NCI-H774 (cell line): ENCODE measurements at regions not wholly inside any gene's neighbourhood (a gene's known extent, or its start where the extent isn't known, plus 50 kb on each side); places are given as distances from the start of the nearest gene placed in this dataset.
A peak's percentile ranks its signal among the peaks of the same experiment; 100 is the strongest.
"Not testable (repeated sequence)": the region's sequence is repeated elsewhere in the genome, so short reads cannot be mapped to it uniquely, and the experiment has no call there.

Source experiments
- DNase-seq: peaks from one replicate; lab custom pipeline; 2025; lab: John Stamatoyannopoulos, UW

GRCh38 chr11:109939166-109939810, 153.9 kb upstream of the ZC3H12C start:
- peak; percentile 85 for DNase-seq

- no peak for DNase-seq
These were observed 152.4 kb upstream of the ZC3H12C start for GRCh38 chr11:109940816-109941215.

GRCh38 chr11:109945626-109946321, 147.4 kb upstream of the ZC3H12C start:
- DNase-seq, result no peak

GRCh38 chr11:109946322-109946846, 146.8 kb upstream of the ZC3H12C start:
- DNase-seq, result peak; percentile 77

GRCh38 chr11:109954534-109954933, 138.7 kb upstream of the ZC3H12C start:
- DNase-seq, result no peak

- no peak for DNase-seq
These were observed 136.9 kb upstream of the ZC3H12C start for GRCh38 chr11:109956124-109956793.

- no peak for DNase-seq
These were observed 136.2 kb upstream of the ZC3H12C start for GRCh38 chr11:109957000-109957399.

- DNase-seq, result no peak
These were observed 135.6 kb upstream of the ZC3H12C start for GRCh38 chr11:109957601-109958000.

GRCh38 chr11:109958131-109958820, 134.9 kb upstream of the ZC3H12C start:
- DNase-seq, result no peak

GRCh38 chr11:109958821-109959166, 134.4 kb upstream of the ZC3H12C start:
- DNase-seq, result no peak

- no peak for DNase-seq
These were observed 132.4 kb upstream of the ZC3H12C start for GRCh38 chr11:109960831-109961230.

- no peak for DNase-seq
These were observed 131.9 kb upstream of the ZC3H12C start for GRCh38 chr11:109961261-109961660.

- no peak for DNase-seq
These were observed 130.1 kb upstream of the ZC3H12C start for GRCh38 chr11:109963101-109963500.

- DNase-seq, result no peak
These were observed 128.7 kb upstream of the ZC3H12C start for GRCh38 chr11:109964487-109964886.

- DNase-seq, result not testable (repeated sequence)
These were observed 127.7 kb upstream of the ZC3H12C start for GRCh38 chr11:109965445-109965844.

GRCh38 chr11:109965926-109966325, 127.3 kb upstream of the ZC3H12C start:
- DNase-seq, result not testable (repeated sequence)

GRCh38 chr11:109967136-109967535, 126.1 kb upstream of the ZC3H12C start:
- DNase-seq, result not testable (repeated sequence)

- no peak for DNase-seq
These were observed 124.9 kb upstream of the ZC3H12C start for GRCh38 chr11:109968299-109968698.

GRCh38 chr11:109968781-109969180, 124.4 kb upstream of the ZC3H12C start:
- DNase-seq, result no peak

GRCh38 chr11:109970516-109971183, 122.5 kb upstream of the ZC3H12C start:
- no peak for DNase-seq

- no peak for DNase-seq
These were observed 122.0 kb upstream of the ZC3H12C start for GRCh38 chr11:109971184-109971523.

GRCh38 chr11:109972181-109972715, 120.9 kb upstream of the ZC3H12C start:
- no peak for DNase-seq
